Heart left ventricle (tissue), 16 donors: ENCODE measurements at regions not wholly inside any gene's neighbourhood (a gene's known extent, or its start where the extent isn't known, plus 50 kb on each side); places are given as distances from the start of the nearest gene placed in this dataset.
A peak's percentile ranks its signal among the peaks of the same experiment; 100 is the strongest.
"Not testable (repeated sequence)": the region's sequence is repeated elsewhere in the genome, so short reads cannot be mapped to it uniquely, and the experiment has no call there.

Experiments used
- ATAC-seq, 4 donors: fragments of 200-7000 bp; cut with Tn5 transposase; one replicate each; pipeline ENCODE4 v1.9.1; 2020 to 2022; ENCODE audit warnings: moderate library complexity in 4 of 4, mild to moderate bottlenecking in 3 of 4, moderate number of reproducible peaks in 1 of 4
- DNase-seq, 5 donors: peaks; one replicate each; pipeline ENCODE4 v3.0.0-alpha.2; 2020
- H3K27ac ChIP-seq, 12 donors: fragments of 200-600 bp; sonication (generic) in 4 of 12; one replicate each; pipeline versions ENCODE4 v1.5.0 to v1.8.0; 2016 to 2022; ENCODE audit warnings: mild to moderate bottlenecking in 2 of 12
- H3K27me3 ChIP-seq, 9 donors: fragments of 200-600 bp; sonication (generic) in 2 of 9; one replicate each; pipeline versions ENCODE4 v1.5.1 to v1.8.0; 2016 to 2022; ENCODE audit warnings: mild to moderate bottlenecking in 3 of 9
- H3K36me3 ChIP-seq, 9 donors: fragments of 200-600 bp; sonication (generic) in 2 of 9; one replicate each; pipeline versions ENCODE4 v1.5.0 to v1.8.0; 2018 to 2022; ENCODE audit warnings: mild to moderate bottlenecking in 2 of 9
- H3K4me1 ChIP-seq, 12 donors: fragments of 200-600 bp; sonication (generic) in 4 of 12; one replicate each; pipeline versions ENCODE4 v1.5.0 to v1.8.0; 2016 to 2022; ENCODE audit warnings: mild to moderate bottlenecking in 3 of 12
- H3K4me3 ChIP-seq, 12 donors: fragments of 200-600 bp; sonication (generic) in 4 of 12; one replicate each; pipeline versions ENCODE4 v1.5.0 to v1.8.0; 2017 to 2022; ENCODE audit warnings: mild to moderate bottlenecking in 9 of 12, moderate library complexity in 4 of 12
- H3K9me3 ChIP-seq, 12 donors: fragments of 200-600 bp; sonication (generic) in 4 of 12; one replicate each; pipeline versions ENCODE4 v1.5.0 to v1.8.0; 2016 to 2022; ENCODE audit warnings: mild to moderate bottlenecking in 1 of 12
- CTCF ChIP-seq, 12 donors: fragments of 200-600 bp; sonication (generic) in 4 of 12; IDR thresholded peaks; one replicate each; pipeline versions ENCODE4 v1.5.0 to v1.8.0; 2018 to 2022; ENCODE audit warnings: antibody characterized with exemption in 12 of 12, mild to moderate bottlenecking in 5 of 12
- POLR2A ChIP-seq, 2 donors: fragments of 450-650 bp; IDR thresholded peaks; one replicate each; pipeline ENCODE4 v1.6.1; 2017; ENCODE audit warnings: antibody characterized with exemption in 2 of 2, mild to moderate bottlenecking in 2 of 2, moderate library complexity in 2 of 2
- WGBS, 4 donors: extraction: QIAGEN DNeasy Blood & Tissue Kit in 2 of 4; methylation state at CpG; one replicate each; pipeline versions ENCODE4 v1.1.5 to v1.1.7; 2013 to 2018; 5-methylcytosine and 5-hydroxymethylcytosine counted together
- intact Hi-C, 10 donors: fragments of 100-400 bp; cut with DNase I; formaldehyde crosslinking; loops; one replicate each; pipeline versions ENCODE4 v1.11.1 to v1.14.2; 2022
- donor health status: ischemic (EF 13 %, LVEDD 7.1; RV severe dilation, severe dysfunction).
- donor health status: healthy with polysubstance abuse.
- donor health status: DM: no; HTN: yes; CAD: no.
- donor health status: DM: no; HTN: no; CAD: no.
- donor health status: ischemic (EF 25% LVEDD 6.9; RV normal size, moderate dysfunction).
- donor health status: ischemic (EF 25% LVEDD 5.7; RV mildly dilated, moderate dysfunction).
- donor health status: healthy.
- donor health status: DM: yes; HTN: yes; CAD: no.
- donor health status: ischemic (EF 35%, LVEDD 5.7; RV mildly dilated, moderate dysfunction).
- donor health status: nonischemic (EF 11% LVEDD 7.7; RV severe dilation, severe dysfunction).
- donor health status: DM: yes; HTN: yes; CAD: no.
- donor health status: PGD.
- donor health status: ischemic (EF 29% LVEDD 5.4; RV normal size, mild dysfunction).
- donor health status: nonischemic (EF 23%, LVEDD 6.1; RV moderate dilation, normal function).

GRCh38 chr10:46095943-46096342 is 49.9 kb upstream of the MSMB start:
- H3K27ac ChIP-seq, DNase-seq, H3K4me3 ChIP-seq, H3K36me3 ChIP-seq, H3K27me3 ChIP-seq, ATAC-seq, intact Hi-C loops, H3K9me3 ChIP-seq: not testable (repeated sequence)
- H3K4me1 ChIP-seq: peaks cover 0 to 19% (median 0%) of the 10 kb centered on the region in 12 donors
- 89 to 94% (median 90%) methylated on average over 5 of the region's 5 CpGs for WGBS, 4 donors

- no peak for TF ChIP-seq CTCF (IDR thresholded peaks at IDR 0.05)
- TF ChIP-seq POLR2A (IDR thresholded peaks at IDR 0.05): no peak
- intact Hi-C loops: no loop called here
- DNase-seq (no peak), ATAC-seq (no peak)
- Histone ChIP-seq H3K27me3 (no peaks in the 10 kb centered on the region), H3K4me3 (no peak overlapping the region), H3K36me3 (no peaks in the 10 kb centered on the region), H3K9me3 (peaks cover 0 to 2% (median 0%) of the 10 kb centered on the region in 12 donors), H3K27ac (no peak overlapping the region), H3K4me1 (peaks cover 0 to 19% (median 0%) of the 10 kb centered on the region in 12 donors)
- 82 to 96% (median 90%) methylated on average over 4 of the region's 4 CpGs for WGBS, 4 donors
Measured at GRCh38 chr10:46096446-46096845, 50.4 kb upstream of the MSMB start.

- no peak overlapping the region for H3K27ac ChIP-seq
- ATAC-seq: peak in 1 of 4 donors; percentile 22
- TF ChIP-seq POLR2A (IDR thresholded peaks at IDR 0.05): no peak
- no peak for TF ChIP-seq CTCF (IDR thresholded peaks at IDR 0.05)
- 80 to 90% (median 84%) methylated on average over 6 to 8 of the region's 8 CpGs for whole genome bisulfite sequencing, 4 donors
- peaks cover 0 to 2% (median 0%) of the 10 kb centered on the region in 12 donors for H3K9me3 ChIP-seq
- no peak overlapping the region for H3K4me3 ChIP-seq
- no peak for DNase-seq
- intact Hi-C loops: no loop called here
- H3K36me3 ChIP-seq: no peaks in the 10 kb centered on the region
- H3K4me1 ChIP-seq: peaks cover 0 to 14% (median 0%) of the 10 kb centered on the region in 12 donors
- H3K27me3 ChIP-seq: no peaks in the 10 kb centered on the region
Measured at GRCh38 chr10:46096909-46097575, 51.0 kb upstream of the MSMB start.

- intact Hi-C loops: no loop called here
- no peak for DNase-seq
- no peak overlapping the region for H3K27ac ChIP-seq
- H3K9me3 ChIP-seq: peaks cover 0 to 2% (median 0%) of the 10 kb centered on the region in 12 donors
- no peak for ATAC-seq
- 84 to 90% (median 90%) methylated on average over 14 of the region's 14 CpGs for WGBS, 4 donors
- TF ChIP-seq CTCF (IDR thresholded peaks at IDR 0.05): no peak
- no peak for TF ChIP-seq POLR2A (IDR thresholded peaks at IDR 0.05)
- no peaks in the 10 kb centered on the region for H3K27me3 ChIP-seq
- no peak overlapping the region for H3K4me3 ChIP-seq
- H3K36me3 ChIP-seq: no peaks in the 10 kb centered on the region
- peaks cover 0 to 8% (median 0%) of the 10 kb centered on the region in 12 donors for H3K4me1 ChIP-seq
Measured at GRCh38 chr10:46097576-46098317, 51.7 kb upstream of the MSMB start.
